ENCODE measurements at regions not wholly inside any gene's neighbourhood (a gene's known extent, or its start where the extent isn't known, plus 50 kb on each side); places are given as distances from the start of the nearest gene placed in this dataset.

DNA sequence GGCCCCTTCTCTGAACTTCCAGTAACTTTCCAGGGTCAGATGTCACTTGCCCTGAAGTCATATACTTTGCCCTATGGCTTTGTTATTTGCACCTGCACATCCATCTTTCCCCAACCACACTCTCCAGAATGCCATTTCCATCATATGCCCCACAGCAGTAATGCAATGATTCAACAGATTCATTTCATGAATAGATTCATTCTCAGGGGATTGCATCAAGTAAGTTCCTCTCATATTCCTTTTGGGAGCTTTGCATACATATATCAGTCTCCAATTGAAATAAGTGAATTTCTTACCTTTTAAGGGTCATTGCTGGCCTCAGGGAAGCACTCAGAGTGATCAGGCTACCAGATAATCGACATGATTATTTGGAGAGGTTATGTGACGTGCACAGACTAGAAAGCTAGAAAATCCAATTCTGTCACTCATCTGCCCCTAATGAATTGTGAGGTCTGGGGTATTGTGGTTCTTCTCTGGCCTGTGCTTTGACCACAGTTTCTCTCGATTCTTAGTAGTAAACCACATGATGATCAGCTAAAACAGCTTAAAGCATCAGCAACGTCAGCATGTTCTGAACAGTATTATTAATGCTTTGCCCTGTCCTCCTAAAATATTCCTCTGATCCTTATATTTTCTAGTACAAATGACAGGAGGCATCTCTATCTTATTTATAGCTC lies 179.9 kb downstream of the ATPSCKMT start:
- H3K27me3 ChIP-seq = no peaks in the 10 kb centered on the region
- WGBS (ENCODE audit: low lambda C conversion rate, missing lambda C conversion rate) = 81% methylated on average over 4 of the region's 4 CpGs
- no peaks in the 10 kb centered on the region for H3K79me2 ChIP-seq
- no peak overlapping the region for H2AFZ ChIP-seq
- no peak overlapping the region for H3K27ac ChIP-seq
- no peaks in the 10 kb centered on the region for H3K9me3 ChIP-seq (ENCODE audit: low read depth)
- no peak overlapping the region for H3K4me2 ChIP-seq
- H3K4me3 ChIP-seq = no peak overlapping the region
- no peak for DNase-seq (ENCODE audit: low spot score)
- H3K4me1 ChIP-seq (ENCODE audit: insufficient read depth) = no peaks in the 10 kb centered on the region
- H3K9me2 ChIP-seq (replicated peaks; ENCODE audit: insufficient read depth) = no peaks in the 10 kb centered on the region
- TF ChIP-seq EZH2 (IDR thresholded peaks at IDR 0.05; ENCODE audit: borderline replicate concordance) (no peak), EZH2phosphoT487 (IDR thresholded peaks at IDR 0.05; ENCODE audit: low read depth, severe bottlenecking, unreplicated experiment) (no peak)
- TF ChIP-seq, protein P1, sequence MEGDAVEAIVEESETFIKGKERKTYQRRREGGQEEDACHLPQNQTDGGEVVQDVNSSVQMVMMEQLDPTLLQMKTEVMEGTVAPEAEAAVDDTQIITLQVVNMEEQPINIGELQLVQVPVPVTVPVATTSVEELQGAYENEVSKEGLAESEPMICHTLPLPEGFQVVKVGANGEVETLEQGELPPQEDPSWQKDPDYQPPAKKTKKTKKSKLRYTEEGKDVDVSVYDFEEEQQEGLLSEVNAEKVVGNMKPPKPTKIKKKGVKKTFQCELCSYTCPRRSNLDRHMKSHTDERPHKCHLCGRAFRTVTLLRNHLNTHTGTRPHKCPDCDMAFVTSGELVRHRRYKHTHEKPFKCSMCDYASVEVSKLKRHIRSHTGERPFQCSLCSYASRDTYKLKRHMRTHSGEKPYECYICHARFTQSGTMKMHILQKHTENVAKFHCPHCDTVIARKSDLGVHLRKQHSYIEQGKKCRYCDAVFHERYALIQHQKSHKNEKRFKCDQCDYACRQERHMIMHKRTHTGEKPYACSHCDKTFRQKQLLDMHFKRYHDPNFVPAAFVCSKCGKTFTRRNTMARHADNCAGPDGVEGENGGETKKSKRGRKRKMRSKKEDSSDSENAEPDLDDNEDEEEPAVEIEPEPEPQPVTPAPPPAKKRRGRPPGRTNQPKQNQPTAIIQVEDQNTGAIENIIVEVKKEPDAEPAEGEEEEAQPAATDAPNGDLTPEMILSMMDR (IDR thresholded peaks at IDR 0.05; ENCODE audit: poor library complexity) = no peak
- no peaks in the 10 kb centered on the region for H4K20me1 ChIP-seq (ENCODE audit: insufficient read depth, poor library complexity, severe bottlenecking)
- H3K36me3 ChIP-seq (replicated peaks; ENCODE audit: insufficient read depth, low read depth) = no peaks in the 10 kb centered on the region

DNA sequence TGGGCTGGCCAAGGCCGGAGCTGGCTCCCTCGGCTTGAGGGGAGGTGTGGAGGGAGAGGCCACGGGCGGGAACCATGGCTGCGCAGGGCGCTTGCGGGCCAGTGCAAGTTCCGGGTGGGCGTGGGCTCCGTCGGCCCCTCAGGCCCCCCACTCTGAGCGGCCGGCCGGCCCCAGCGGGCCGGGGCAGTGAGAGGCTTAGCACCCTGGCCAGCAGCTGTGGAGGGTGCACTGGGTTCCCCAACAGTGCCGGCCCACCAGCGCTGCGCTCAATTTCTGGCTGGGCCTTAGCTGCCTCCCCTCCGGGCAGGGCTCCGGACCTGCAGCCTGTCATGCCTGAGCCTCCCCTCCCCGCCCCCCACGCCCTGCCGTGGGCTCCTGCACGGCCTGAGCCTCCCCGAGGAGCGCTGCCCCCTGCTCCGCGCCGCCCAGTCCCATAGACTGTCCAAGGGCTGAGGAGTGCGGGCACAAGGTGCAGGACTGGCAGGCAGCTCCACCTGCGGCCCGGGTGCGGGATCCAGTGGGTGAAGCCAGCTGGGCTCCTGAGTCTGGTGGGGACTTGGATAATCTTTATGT lies 184.2 kb downstream of the ATPSCKMT start:
- Histone ChIP-seq H3K4me3 (no peak overlapping the region), H3K4me2 (no peak overlapping the region), H3K9me2 (replicated peaks; ENCODE audit: insufficient read depth) (no peaks in the 10 kb centered on the region), H3K79me2 (no peaks in the 10 kb centered on the region), H4K20me1 (ENCODE audit: insufficient read depth, poor library complexity, severe bottlenecking) (no peaks in the 10 kb centered on the region), H3K27ac (no peak overlapping the region), H2AFZ (no peak overlapping the region), H3K36me3 (replicated peaks; ENCODE audit: insufficient read depth, low read depth) (no peaks in the 10 kb centered on the region), H3K27me3 (peaks cover 1% of the 10 kb centered on the region), H3K9me3 (ENCODE audit: low read depth) (no peaks in the 10 kb centered on the region), H3K4me1 (ENCODE audit: insufficient read depth) (no peaks in the 10 kb centered on the region)
- TF ChIP-seq, protein P1 (IDR thresholded peaks at IDR 0.05; ENCODE audit: poor library complexity) = no peak
- TF ChIP-seq EZH2phosphoT487 (IDR thresholded peaks at IDR 0.05; ENCODE audit: low read depth, severe bottlenecking, unreplicated experiment) (no peak), EZH2 (IDR thresholded peaks at IDR 0.05; ENCODE audit: borderline replicate concordance) (no peak)
- DNase-seq (ENCODE audit: low spot score) = no peak
- 96% methylated on average over 18 of the region's 34 CpGs for WGBS (ENCODE audit: low lambda C conversion rate, missing lambda C conversion rate)

DNA sequence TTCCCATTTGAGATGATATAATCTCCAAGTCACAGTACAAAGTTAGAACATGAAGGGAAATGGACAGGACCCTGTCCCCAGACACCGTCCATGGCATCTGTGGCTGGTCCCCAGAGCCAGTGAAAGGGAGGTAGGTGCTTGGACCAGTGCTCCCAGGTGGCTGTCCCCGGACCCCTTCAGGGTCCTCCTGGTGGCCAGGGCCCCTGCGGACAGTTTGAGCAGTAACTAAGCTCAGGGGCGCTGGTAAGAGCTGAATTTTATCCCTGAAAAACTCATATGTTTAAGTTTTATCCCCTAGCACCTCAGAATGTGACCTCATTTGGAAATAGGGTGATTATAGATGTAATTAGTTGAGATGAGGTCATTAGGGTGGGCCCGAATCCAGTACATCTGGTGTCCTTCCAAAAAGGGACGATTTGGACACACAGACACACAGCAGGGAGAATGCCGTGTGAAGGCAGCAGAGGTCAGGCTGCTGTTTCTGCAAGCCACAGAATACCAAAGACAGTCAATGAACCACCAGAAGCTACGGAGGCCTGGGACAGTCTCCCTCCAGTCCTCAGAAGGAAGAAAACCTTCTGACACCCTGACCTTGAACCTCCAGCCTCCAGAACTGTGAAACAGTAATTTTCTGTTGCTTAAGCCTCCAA lies 185.0 kb downstream of the ATPSCKMT start:
- no peak overlapping the region for H3K27ac ChIP-seq
- no peak for DNase-seq (ENCODE audit: low spot score)
- no peaks in the 10 kb centered on the region for H3K36me3 ChIP-seq (replicated peaks; ENCODE audit: insufficient read depth, low read depth)
- no peak overlapping the region for H3K4me3 ChIP-seq
- no peaks in the 10 kb centered on the region for H3K4me1 ChIP-seq (ENCODE audit: insufficient read depth)
- peaks cover 4% of the 10 kb centered on the region for H3K27me3 ChIP-seq
- no peak overlapping the region for H3K4me2 ChIP-seq
- TF ChIP-seq, protein P1 (IDR thresholded peaks at IDR 0.05; ENCODE audit: poor library complexity) = no peak
- TF ChIP-seq EZH2 (IDR thresholded peaks at IDR 0.05; ENCODE audit: borderline replicate concordance) = no peak
- TF ChIP-seq EZH2phosphoT487 (IDR thresholded peaks at IDR 0.05; ENCODE audit: low read depth, severe bottlenecking, unreplicated experiment) = no peak
- no peak overlapping the region for H2AFZ ChIP-seq
- no peaks in the 10 kb centered on the region for H4K20me1 ChIP-seq (ENCODE audit: insufficient read depth, poor library complexity, severe bottlenecking)
- 79% methylated on average over 8 of the region's 8 CpGs for WGBS (ENCODE audit: low lambda C conversion rate, missing lambda C conversion rate)
- H3K79me2 ChIP-seq = no peaks in the 10 kb centered on the region
- H3K9me3 ChIP-seq (ENCODE audit: low read depth) = no peaks in the 10 kb centered on the region
- H3K9me2 ChIP-seq (replicated peaks; ENCODE audit: insufficient read depth) = no peaks in the 10 kb centered on the region

Data from hepatocyte (in vitro differentiated cells).